HG02885 (cell line): ENCODE measurements at regions not wholly inside any gene's neighbourhood (a gene's known extent, or its start where the extent isn't known, plus 50 kb on each side); places are given as distances from the start of the nearest gene placed in this dataset.

Source experiments
- ATAC-seq: cut with Tn5 transposase; IDR thresholded peaks from one replicate; pipeline ENCODE4 v1.9.1; 2021; ENCODE audit warnings: mild to moderate bottlenecking; ENCODE audit not compliant: unreplicated experiment, poor library complexity

- ATAC-seq = no peak
These were observed 559.6 kb upstream of the NRSN1 start for GRCh38 chr6:23566418-23566817.

- no peak for ATAC-seq
These were observed 557.7 kb upstream of the NRSN1 start for GRCh38 chr6:23568292-23568691.

- no peak for ATAC-seq
These were observed 541.8 kb upstream of the NRSN1 start for GRCh38 chr6:23584134-23584763.

GRCh38 chr6:23587582-23587981 is 538.4 kb upstream of the NRSN1 start:
- ATAC-seq = no peak

GRCh38 chr6:23589811-23590210 is 536.2 kb upstream of the NRSN1 start:
- no peak for ATAC-seq

- ATAC-seq = no peak
These were observed 535.4 kb upstream of the NRSN1 start for GRCh38 chr6:23590498-23591126.

GRCh38 chr6:23591761-23592160 is 534.3 kb upstream of the NRSN1 start:
- ATAC-seq = no peak

GRCh38 chr6:23600118-23600517 is 525.9 kb upstream of the NRSN1 start:
- ATAC-seq = no peak

- ATAC-seq = no peak
These were observed 524.1 kb upstream of the NRSN1 start for GRCh38 chr6:23601811-23602345.

GRCh38 chr6:23608931-23609435 is 517.0 kb upstream of the NRSN1 start:
- no peak for ATAC-seq

GRCh38 chr6:23611776-23612381 is 514.1 kb upstream of the NRSN1 start:
- ATAC-seq = no peak

- no peak for ATAC-seq
These were observed 507.6 kb upstream of the NRSN1 start for GRCh38 chr6:23618366-23618765.

GRCh38 chr6:23620911-23621401 is 505.1 kb upstream of the NRSN1 start:
- ATAC-seq = no peak

- ATAC-seq = no peak
These were observed 495.0 kb upstream of the NRSN1 start for GRCh38 chr6:23630726-23631635.

GRCh38 chr6:23633996-23634395 is 492.0 kb upstream of the NRSN1 start:
- ATAC-seq = no peak

GRCh38 chr6:23635150-23635549 is 490.9 kb upstream of the NRSN1 start:
- ATAC-seq = no peak

GRCh38 chr6:23637296-23637695 is 488.7 kb upstream of the NRSN1 start:
- no peak for ATAC-seq

GRCh38 chr6:23642849-23643248 is 483.2 kb upstream of the NRSN1 start:
- no peak for ATAC-seq

- ATAC-seq = no peak
These were observed 479.0 kb upstream of the NRSN1 start for GRCh38 chr6:23647045-23647444.

GRCh38 chr6:23650676-23651075 is 475.3 kb upstream of the NRSN1 start:
- no peak for ATAC-seq
